ENCODE measurements at regions not wholly inside any gene's neighbourhood (a gene's known extent, or its start where the extent isn't known, plus 50 kb on each side); places are given as distances from the start of the nearest gene placed in this dataset.

GRCh38 chr11:69869311-69869939 lies 50.2 kb upstream of the FGF3 start:
- Histone ChIP-seq H3K23ac (ENCODE audit: insufficient read length, low read depth, low read length) (no peak overlapping the region), H4K5ac (ENCODE audit: insufficient read length, low read depth, low read length) (no peak overlapping the region), H4K20me1 (ENCODE audit: control insufficient read depth, insufficient read depth, insufficient read length) (no peaks in the 10 kb centered on the region), H3K56ac (ENCODE audit: insufficient read length, low read depth, low read length) (no peak overlapping the region), H3K79me2 (ENCODE audit: insufficient read depth, low read length) (no peaks in the 10 kb centered on the region), H2BK120ac (ENCODE audit: low read depth, low read length, poor library complexity, severe bottlenecking) (no peak overlapping the region), H2BK5ac (ENCODE audit: insufficient read length, low read length) (no peak overlapping the region), H3K14ac (ENCODE audit: insufficient read depth, low read length) (no peak overlapping the region), H3K4me1 (ENCODE audit: insufficient read depth, low read length) (no peaks in the 10 kb centered on the region), H3K27ac (ENCODE audit: insufficient read length, low read depth, low read length) (no peak overlapping the region), H3K9me3 (ENCODE audit: control insufficient read depth, low read depth, low read length) (no peaks in the 10 kb centered on the region), H4K8ac (replicated peaks; ENCODE audit: insufficient read length, low read depth, low read length) (no peak overlapping the region), H2BK15ac (ENCODE audit: low read depth, low read length) (no peak overlapping the region), H3T11ph (ENCODE audit: low read length) (no peak overlapping the region), H2BK20ac (ENCODE audit: low read depth, low read length, poor library complexity, severe bottlenecking) (no peak overlapping the region), H3K9ac (ENCODE audit: extremely low read depth, insufficient read length, low read length) (no peak overlapping the region), H3K18ac (ENCODE audit: insufficient read length, low read depth, low read length) (no peak overlapping the region), H4K91ac (ENCODE audit: insufficient read length, low read depth, low read length) (no peak overlapping the region), H3K4me2 (ENCODE audit: insufficient read depth, insufficient read length, low read length) (no peak overlapping the region), H2AFZ (ENCODE audit: low read length) (no peak overlapping the region), H3K79me1 (ENCODE audit: insufficient read depth, low read depth, low read length, poor library complexity, severe bottlenecking) (no peaks in the 10 kb centered on the region), H3K27me3 (ENCODE audit: insufficient read depth, low read length) (no peaks in the 10 kb centered on the region), H3K4ac (ENCODE audit: low read depth, low read length) (no peak overlapping the region), H2AK5ac (ENCODE audit: insufficient read length, low read length) (no peak overlapping the region), H3K23me2 (ENCODE audit: insufficient read length, low read depth, low read length, poor library complexity, severe bottlenecking) (no peaks in the 10 kb centered on the region), H2BK12ac (ENCODE audit: insufficient read length, low read depth, low read length) (no peak overlapping the region)
- peak; percentile 19 for DNase-seq
- Mint-ChIP-seq H3K27me3 (ENCODE audit: low read depth) (peaks cover 11% of the 10 kb centered on the region), H3K4me3 (no peak overlapping the region), H3K9me3 (peaks cover 12 to 14% of the 10 kb centered on the region in 2 experiments), H3K36me3 (ENCODE audit: insufficient read depth in 1 of 3, low read depth in 3 of 3) (peaks cover 3 to 13% (median 6%) of the 10 kb centered on the region in 3 experiments; a peak in 6 of 7 replicates), H3K27ac (no peak overlapping the region), H3K4me1 (peaks cover 22 to 36% of the 10 kb centered on the region in 2 experiments)
- no peak for TF ChIP-seq CTCF (conservative IDR thresholded peaks at IDR 0.05)
- WGBS (ENCODE audit: extremely low coverage, insufficient read length, low lambda C conversion rate), result no CpG with 5 or more reads among the region's 13 CpGs
